BE2C (cell line): ENCODE measurements at regions not wholly inside any gene's neighbourhood (a gene's known extent, or its start where the extent isn't known, plus 50 kb on each side); places are given as distances from the start of the nearest gene placed in this dataset.
"Not testable (repeated sequence)": the region's sequence is repeated elsewhere in the genome, so short reads cannot be mapped to it uniquely, and the experiment has no call there.

Experiments
- DNase-seq: peaks from one replicate; pipeline ENCODE4 v3.0.0-alpha.2; 2020
- H3K27me3 ChIP-seq: fragments of 250-450 bp; sonication (Bioruptor Pico); 2 replicates; pipeline ENCODE4 v1.5.1; 2020; ENCODE audit warnings: mild to moderate bottlenecking
- H3K36me3 ChIP-seq: fragments of 250-450 bp; sonication (Bioruptor Pico); 2 replicates; pipeline ENCODE4 v1.5.1; 2020; ENCODE audit warnings: mild to moderate bottlenecking
- H3K4me1 ChIP-seq: fragments of 250-450 bp; sonication (Bioruptor Pico); 2 replicates; pipeline ENCODE4 v1.5.1; 2020
- H3K4me3 ChIP-seq: 2 replicates; pipeline ENCODE4 v1.5.1; 2011; ENCODE audit warnings: low read depth, low read length
- H3K9me3 ChIP-seq: fragments of 250-450 bp; sonication (Bioruptor Pico); 2 replicates; pipeline ENCODE4 v1.5.1; 2020

- DNase-seq, H3K4me3 ChIP-seq, H3K36me3 ChIP-seq, H3K9me3 ChIP-seq, H3K4me1 ChIP-seq, H3K27me3 ChIP-seq: not testable (repeated sequence)
These were observed 315.7 kb downstream of the BCL2L11 start for GRCh38 chr2:111436411-111436810.

GRCh38 chr2:111437288-111437990 is 316.7 kb downstream of the BCL2L11 start:
- not testable (repeated sequence) for H3K4me1 ChIP-seq, H3K4me3 ChIP-seq, DNase-seq, H3K27me3 ChIP-seq, H3K36me3 ChIP-seq, H3K9me3 ChIP-seq

- not testable (repeated sequence) for DNase-seq, H3K4me3 ChIP-seq, H3K27me3 ChIP-seq, H3K4me1 ChIP-seq, H3K36me3 ChIP-seq, H3K9me3 ChIP-seq
These were observed 317.4 kb downstream of the BCL2L11 start for GRCh38 chr2:111438161-111438560.

GRCh38 chr2:111439237-111439636 is 318.5 kb downstream of the BCL2L11 start:
- H3K4me3 ChIP-seq, H3K36me3 ChIP-seq, H3K27me3 ChIP-seq, H3K9me3 ChIP-seq, DNase-seq, H3K4me1 ChIP-seq: not testable (repeated sequence)

GRCh38 chr2:111441614-111442013 is 320.9 kb downstream of the BCL2L11 start:
- not testable (repeated sequence) for H3K36me3 ChIP-seq, H3K4me3 ChIP-seq, H3K27me3 ChIP-seq, H3K9me3 ChIP-seq, H3K4me1 ChIP-seq, DNase-seq

- not testable (repeated sequence) for H3K27me3 ChIP-seq, DNase-seq, H3K4me1 ChIP-seq, H3K4me3 ChIP-seq, H3K9me3 ChIP-seq, H3K36me3 ChIP-seq
These were observed 322.2 kb downstream of the BCL2L11 start for GRCh38 chr2:111442767-111443454.

- not testable (repeated sequence) for H3K9me3 ChIP-seq, DNase-seq, H3K27me3 ChIP-seq, H3K4me3 ChIP-seq, H3K36me3 ChIP-seq, H3K4me1 ChIP-seq
These were observed 323.8 kb downstream of the BCL2L11 start for GRCh38 chr2:111444516-111444915.

GRCh38 chr2:111445191-111445929 is 324.6 kb downstream of the BCL2L11 start:
- not testable (repeated sequence) for H3K4me3 ChIP-seq, DNase-seq, H3K27me3 ChIP-seq, H3K36me3 ChIP-seq, H3K9me3 ChIP-seq, H3K4me1 ChIP-seq

- H3K4me1 ChIP-seq, H3K9me3 ChIP-seq, H3K27me3 ChIP-seq, DNase-seq, H3K4me3 ChIP-seq, H3K36me3 ChIP-seq: not testable (repeated sequence)
These were observed 325.2 kb downstream of the BCL2L11 start for GRCh38 chr2:111445941-111446340.

GRCh38 chr2:111447482-111447881 is 326.8 kb downstream of the BCL2L11 start:
- not testable (repeated sequence) for H3K4me3 ChIP-seq, H3K36me3 ChIP-seq, H3K9me3 ChIP-seq, H3K27me3 ChIP-seq, DNase-seq, H3K4me1 ChIP-seq

- not testable (repeated sequence) for DNase-seq, H3K27me3 ChIP-seq, H3K9me3 ChIP-seq, H3K4me1 ChIP-seq, H3K4me3 ChIP-seq, H3K36me3 ChIP-seq
These were observed 328.1 kb downstream of the BCL2L11 start for GRCh38 chr2:111448796-111449195.

- DNase-seq, H3K4me3 ChIP-seq, H3K4me1 ChIP-seq, H3K27me3 ChIP-seq, H3K36me3 ChIP-seq, H3K9me3 ChIP-seq: not testable (repeated sequence)
These were observed 329.8 kb downstream of the BCL2L11 start for GRCh38 chr2:111450526-111450925.

- not testable (repeated sequence) for H3K4me3 ChIP-seq, H3K27me3 ChIP-seq, H3K9me3 ChIP-seq, H3K4me1 ChIP-seq, DNase-seq, H3K36me3 ChIP-seq
These were observed 331.0 kb downstream of the BCL2L11 start for GRCh38 chr2:111451692-111452199.

- not testable (repeated sequence) for H3K36me3 ChIP-seq, H3K4me1 ChIP-seq, H3K4me3 ChIP-seq, H3K27me3 ChIP-seq, DNase-seq, H3K9me3 ChIP-seq
These were observed 331.5 kb downstream of the BCL2L11 start for GRCh38 chr2:111452208-111452607.

GRCh38 chr2:111453308-111453707 is 332.6 kb downstream of the BCL2L11 start:
- DNase-seq, H3K4me1 ChIP-seq, H3K4me3 ChIP-seq, H3K36me3 ChIP-seq, H3K27me3 ChIP-seq, H3K9me3 ChIP-seq: not testable (repeated sequence)

- H3K27me3 ChIP-seq, H3K9me3 ChIP-seq: not testable (repeated sequence)
These were observed 333.1 kb downstream of the BCL2L11 start for GRCh38 chr2:111453816-111454215.

More at GRCh38 chr2:111453816-111454215, 333.1 kb downstream of the BCL2L11 start:
- not testable (repeated sequence) for H3K4me3 ChIP-seq, H3K36me3 ChIP-seq, H3K4me1 ChIP-seq, DNase-seq
